ENCODE measurements at regions not wholly inside any gene's neighbourhood (a gene's known extent, or its start where the extent isn't known, plus 50 kb on each side); places are given as distances from the start of the nearest gene placed in this dataset.

GRCh38 chrX:6685489-6685888 lies 150.6 kb upstream of the VCX3A start:
- TF ChIP-seq CTCF (IDR thresholded peaks at IDR 0.05) (no peak), EZH2 (IDR thresholded peaks at IDR 0.05; ENCODE audit: borderline replicate concordance, insufficient read depth, low read depth, low read length, poor library complexity, severe bottlenecking) (no peak)

Measured in B cell (primary cell).